Ammon's horn (tissue), 1 donor: ENCODE measurements at regions not wholly inside any gene's neighbourhood (a gene's known extent, or its start where the extent isn't known, plus 50 kb on each side); places are given as distances from the start of the nearest gene placed in this dataset.

Source experiments
- DNase-seq: peaks from one replicate; pipeline ENCODE4 v3.0.0-alpha.2; 2016; ENCODE audit warnings: low spot score

GRCh38 chr4:104418286-104418685 lies 76.4 kb downstream of the CXXC4 start:
- no peak for DNase-seq

DNA sequence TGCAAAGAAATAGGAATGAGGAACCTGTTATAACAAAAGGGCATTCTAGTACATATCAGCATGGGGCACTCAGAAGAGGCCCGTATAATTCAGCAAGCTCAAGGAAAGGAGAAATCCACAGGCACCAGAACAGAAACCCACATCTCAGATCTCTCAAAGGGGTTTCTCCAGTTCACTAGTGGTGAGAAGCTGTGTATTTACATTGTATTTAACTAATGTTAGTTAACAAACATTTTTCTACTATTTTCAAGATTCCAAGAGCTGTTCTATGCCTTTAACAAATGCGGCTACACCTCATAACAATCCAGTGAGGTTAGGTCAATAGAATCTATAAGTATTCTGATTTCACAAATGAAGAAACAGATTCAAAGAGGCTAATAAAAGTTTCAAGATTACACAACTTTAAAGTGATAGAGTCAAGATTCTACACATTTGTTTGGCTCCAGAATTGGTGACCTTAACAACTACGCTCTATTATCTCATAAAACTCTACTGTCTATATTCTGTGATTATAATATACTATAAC lies 77.3 kb downstream of the CXXC4 start:
- DNase-seq, result no peak

GRCh38 chr4:104416725-104417356 lies 77.9 kb downstream of the CXXC4 start:
- DNase-seq, result no peak

DNA sequence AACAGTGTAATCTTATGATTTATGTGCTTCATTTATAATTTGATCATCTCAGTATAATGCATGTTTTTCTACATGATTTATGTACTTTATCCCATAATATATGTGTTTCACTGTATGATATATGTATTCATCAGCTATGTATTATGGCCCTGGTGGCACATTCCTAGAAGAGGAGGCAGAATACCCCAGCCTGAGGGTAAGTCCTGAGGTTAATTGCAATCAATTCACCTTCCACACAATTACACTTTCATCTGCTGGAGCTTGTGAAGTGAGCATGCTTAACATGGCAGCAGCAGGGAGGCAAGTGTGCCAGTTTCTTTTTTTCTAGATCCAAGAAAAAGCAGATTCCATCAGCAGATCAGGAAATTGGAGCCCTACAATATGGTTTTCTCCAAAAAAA lies 81.2 kb downstream of the CXXC4 start:
- DNase-seq, result no peak

DNA sequence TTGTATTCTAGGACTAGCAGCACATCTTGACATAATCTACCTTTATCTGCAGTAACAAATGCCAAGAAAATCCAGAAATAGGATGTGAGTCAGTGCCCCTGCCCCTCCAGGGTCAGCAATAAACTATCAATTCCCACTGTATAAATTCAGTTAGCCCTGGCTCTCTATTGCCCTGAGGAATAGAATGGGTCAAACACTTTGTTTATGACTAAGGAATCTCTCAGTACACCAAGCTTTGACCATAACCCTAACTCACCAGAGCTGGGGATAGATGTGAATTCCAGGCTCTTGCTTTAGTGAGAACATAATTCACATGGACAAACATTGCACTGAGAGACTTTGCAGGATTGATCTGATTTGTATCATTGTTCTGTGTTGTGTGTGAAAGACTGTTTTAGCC lies 82.3 kb downstream of the CXXC4 start:
- DNase-seq, result no peak

DNA sequence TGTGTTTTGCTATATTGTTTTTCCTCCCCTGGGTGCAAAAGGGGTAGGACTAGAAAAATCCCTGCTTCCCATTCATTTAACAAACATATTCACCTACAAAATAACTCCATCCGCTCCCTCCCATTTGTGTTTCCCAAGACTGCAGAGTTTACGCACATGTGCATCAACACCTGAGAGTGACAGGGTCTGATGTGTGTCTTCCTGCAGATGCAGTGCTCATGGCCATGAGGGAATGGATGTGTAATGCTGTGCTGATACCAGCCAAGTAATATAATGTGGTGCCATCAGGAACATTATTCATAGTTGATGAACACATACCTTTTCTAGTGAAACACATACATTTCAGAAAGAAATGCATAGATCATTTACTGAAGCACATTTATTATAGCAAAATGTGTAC lies 83.2 kb downstream of the CXXC4 start:
- DNase-seq, result no peak

DNA sequence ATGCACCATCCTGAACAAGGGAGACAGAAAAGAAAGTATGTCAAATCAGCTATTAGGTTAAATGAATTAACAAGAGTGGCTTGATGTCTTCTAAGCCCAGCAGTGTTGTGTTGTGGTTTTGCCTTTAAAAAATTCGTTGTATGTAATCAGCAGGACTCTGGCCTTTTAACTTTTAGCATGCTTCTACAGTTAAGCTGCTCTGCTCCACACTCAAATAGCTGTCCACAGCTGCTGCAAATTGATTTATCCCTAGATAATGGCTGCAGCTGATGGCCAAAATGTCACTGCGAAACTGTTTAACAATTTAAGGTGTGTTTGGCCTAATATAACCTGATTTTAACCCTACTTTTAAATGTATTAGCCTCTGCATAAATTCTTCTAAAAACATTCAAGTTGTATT lies 85.8 kb downstream of the CXXC4 start:
- DNase-seq, result no peak

GRCh38 chr4:104404361-104404760 lies 90.3 kb downstream of the CXXC4 start:
- no peak for DNase-seq

DNA sequence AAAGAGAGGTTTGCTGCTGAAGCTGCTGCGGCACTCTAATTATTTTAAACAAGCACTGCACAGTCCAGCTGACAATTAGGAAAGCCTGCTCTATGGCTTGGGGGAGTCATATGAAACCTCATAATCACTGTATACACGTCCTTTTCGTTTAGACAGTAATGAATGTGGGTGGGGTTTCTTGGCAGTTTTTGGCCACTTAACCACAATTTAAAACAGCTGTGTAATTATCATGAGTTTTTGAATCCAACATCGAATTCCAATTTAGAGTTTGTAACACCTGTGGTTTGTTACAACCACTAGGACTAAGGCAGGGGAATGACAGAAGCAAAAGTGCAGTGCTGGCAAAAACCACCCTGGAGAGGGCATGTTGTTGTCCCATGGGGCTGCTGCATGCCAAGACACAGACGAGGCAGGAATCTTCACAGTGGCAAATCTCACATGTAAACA lies 99.5 kb downstream of the CXXC4 start:
- DNase-seq, result peak; percentile 13

- peak; percentile 84 for DNase-seq
Measured at GRCh38 chr4:104394406-104395167, 100.1 kb downstream of the CXXC4 start.

DNA sequence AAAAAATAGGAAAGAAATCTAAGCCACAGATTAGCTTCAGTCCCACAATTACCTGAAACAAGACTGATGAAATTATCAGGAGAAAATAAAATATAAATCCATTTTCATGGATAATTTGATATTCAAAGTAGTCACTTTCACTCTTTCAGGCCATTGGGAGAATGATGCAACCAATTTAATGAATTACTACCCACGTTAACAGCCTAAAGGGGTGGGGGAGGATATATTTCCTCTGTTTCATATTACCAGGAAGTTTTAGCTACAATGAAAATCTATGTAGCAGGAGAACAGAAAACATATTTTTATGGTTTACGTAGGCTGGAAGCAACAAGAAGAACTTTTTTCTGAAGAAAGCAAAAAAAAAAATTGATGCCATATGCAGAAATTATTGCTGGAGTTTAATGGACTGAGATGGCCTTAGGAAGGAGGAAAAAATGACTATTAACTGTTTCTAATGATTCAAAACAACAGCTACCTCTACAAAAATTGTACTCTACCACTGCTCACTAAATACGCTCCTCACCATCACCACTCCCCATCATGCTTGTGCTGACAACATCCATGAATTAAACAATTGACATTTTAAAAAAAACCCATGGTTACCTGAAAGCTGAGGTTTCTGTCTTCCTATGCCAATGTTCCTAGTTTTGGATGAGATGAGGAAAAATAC lies 100.9 kb downstream of the CXXC4 start:
- no peak for DNase-seq

DNA sequence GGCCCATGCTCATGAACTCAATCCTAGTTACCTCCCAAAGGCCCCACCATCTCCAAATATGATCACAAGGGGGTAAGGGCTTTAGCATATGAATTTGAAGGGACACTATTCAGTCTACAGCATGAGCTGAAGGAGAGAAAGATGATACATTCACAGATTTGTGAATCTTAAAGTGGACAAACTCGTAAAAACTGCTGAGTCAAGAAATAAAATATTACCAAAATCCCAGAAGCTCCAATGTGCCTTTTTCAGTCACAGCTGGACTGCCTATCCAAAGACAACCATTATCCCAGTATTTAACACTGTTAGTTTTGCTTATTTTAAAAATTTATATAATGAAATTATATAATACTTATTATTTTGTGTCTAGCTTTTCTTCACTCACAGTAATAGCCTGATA lies 109.0 kb downstream of the CXXC4 start:
- DNase-seq, result no peak

- DNase-seq, result no peak
Measured at GRCh38 chr4:104382961-104383360, 111.7 kb downstream of the CXXC4 start.

DNA sequence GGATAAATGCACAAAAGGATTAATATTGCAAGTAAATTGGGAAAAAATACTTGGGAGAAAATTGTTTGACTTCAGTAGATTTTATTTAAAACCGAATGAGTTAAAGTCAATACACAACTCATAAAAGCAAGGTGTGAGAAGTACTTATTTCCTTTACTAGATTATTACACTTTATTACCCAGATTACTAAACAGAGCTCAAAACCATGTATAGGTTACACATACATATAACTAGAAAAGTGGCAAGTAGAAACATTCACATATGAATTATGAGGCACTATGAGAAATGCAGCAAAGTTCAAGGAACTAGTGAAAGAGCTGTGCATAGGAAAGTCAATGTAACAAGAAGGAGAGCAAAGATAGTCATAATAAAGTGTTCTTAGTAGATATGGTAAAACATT lies 113.0 kb downstream of the CXXC4 start:
- DNase-seq, result no peak

- no peak for DNase-seq
Measured at GRCh38 chr4:104365618-104366017, 129.1 kb downstream of the CXXC4 start.

DNA sequence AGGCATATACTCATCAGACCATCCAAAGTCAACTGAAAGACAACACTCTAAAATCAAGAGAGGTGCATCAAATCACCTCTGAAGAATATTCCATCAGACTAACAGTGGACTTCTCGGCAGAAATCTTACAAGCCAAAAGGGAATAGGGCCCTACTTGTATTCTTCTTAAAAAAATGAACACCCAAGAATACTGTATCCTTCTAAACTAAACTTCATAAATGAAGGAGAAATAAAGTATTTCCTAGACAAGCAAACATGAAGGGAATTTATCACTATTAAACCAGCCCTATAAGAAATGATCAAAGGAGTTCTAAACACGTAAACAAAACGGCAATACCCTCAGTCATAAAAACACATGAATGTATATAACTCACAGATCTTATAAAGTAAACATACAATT lies 141.2 kb downstream of the CXXC4 start:
- DNase-seq, result no peak

- DNase-seq, result no peak
Measured at GRCh38 chr4:104352211-104352610, 142.5 kb downstream of the CXXC4 start.

GRCh38 chr4:104351706-104352105 lies 143.0 kb downstream of the CXXC4 start:
- DNase-seq, result no peak

GRCh38 chr4:104345598-104346242 lies 149.0 kb downstream of the CXXC4 start:
- no peak for DNase-seq

DNA sequence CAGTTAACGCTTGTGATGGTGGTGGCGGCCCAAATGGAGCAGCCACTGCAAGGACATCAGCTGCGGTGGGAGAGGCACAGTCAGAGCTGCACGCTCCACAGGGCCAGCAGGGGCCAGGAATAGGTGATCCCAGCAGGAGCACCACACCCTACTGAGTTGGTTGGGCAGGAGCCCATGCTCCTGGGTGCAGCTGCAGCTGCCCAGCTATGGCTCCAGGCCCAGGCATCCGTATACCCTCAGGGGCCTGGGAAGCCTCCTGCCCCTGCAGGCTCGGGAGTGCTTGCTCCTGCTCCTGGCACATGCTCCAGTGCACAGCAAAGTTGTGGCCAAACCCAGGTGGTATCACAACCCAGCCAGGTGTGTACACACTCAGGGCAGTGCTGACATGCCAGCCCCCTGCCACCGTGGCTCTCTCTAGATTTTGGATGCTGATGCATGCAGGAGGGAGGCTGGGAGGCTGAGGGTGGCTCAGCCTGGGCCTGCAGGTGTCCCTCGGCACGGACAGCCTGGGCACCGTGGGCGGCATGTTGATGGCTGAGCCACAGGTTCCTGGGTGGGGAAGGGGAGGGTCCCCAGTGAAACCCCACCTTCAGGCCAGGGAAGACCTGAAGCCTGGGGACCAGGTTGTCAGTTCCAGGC lies 150.2 kb downstream of the CXXC4 start:
- DNase-seq, result no peak

DNA sequence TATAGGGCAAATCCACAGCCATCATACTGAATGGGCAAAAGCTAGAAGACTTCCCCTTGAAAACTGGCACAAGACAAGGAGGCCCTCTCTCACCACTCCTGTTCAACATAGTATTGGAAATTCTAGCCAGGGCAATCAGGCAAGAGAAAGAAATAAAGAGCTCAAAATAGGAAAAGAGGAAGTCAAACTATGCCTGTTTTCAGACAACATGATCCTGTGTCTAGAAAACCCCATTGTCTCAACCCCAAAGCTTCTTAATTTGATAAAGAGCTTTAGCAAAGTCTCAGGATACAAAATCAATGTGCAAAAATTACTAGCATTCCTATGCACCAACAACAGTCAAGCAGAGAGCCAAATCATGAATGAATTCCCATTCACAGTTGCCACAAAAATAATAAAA lies 160.3 kb downstream of the CXXC4 start:
- no peak for DNase-seq
